Prostate gland (tissue), 2 donors: ENCODE measurements at regions not wholly inside any gene's neighbourhood (a gene's known extent, or its start where the extent isn't known, plus 50 kb on each side); places are given as distances from the start of the nearest gene placed in this dataset.

ENCODE experiments used
- DNase-seq: peaks from one replicate; pipeline ENCODE4 v3.0.0-alpha.2; 2019; ENCODE audit warnings: low spot score
- H3K27ac ChIP-seq, 2 donors: fragments of 200-600 bp; sonication (generic); 2 replicates each; pipeline ENCODE4 v1.5.1; 2017 to 2019
- H3K27me3 ChIP-seq: fragments of 200-600 bp; sonication (generic); replicated peaks from 2 replicates; pipeline ENCODE4 v1.5.1; 2019; ENCODE audit not compliant: insufficient read depth
- H3K36me3 ChIP-seq, 2 donors: fragments of 200-600 bp; sonication (generic); 1 replicate in 1 of 2; 2 replicates in 1 of 2; pipeline versions ENCODE4 v1.5.1 to v1.8.1; 2017 to 2019
- H3K4me1 ChIP-seq: fragments of 200-600 bp; sonication (generic); replicated peaks from 2 replicates; pipeline ENCODE4 v1.5.1; 2019
- H3K4me3 ChIP-seq, 2 donors: fragments of 200-600 bp; sonication (generic); 2 replicates each; pipeline ENCODE4 v1.5.1; 2017 to 2019
- H3K9me3 ChIP-seq: fragments of 200-600 bp; sonication (generic); 2 replicates; pipeline ENCODE4 v1.5.1; 2017
- POLR2A ChIP-seq: fragments of 450-650 bp; IDR thresholded peaks from one replicate; pipeline ENCODE4 v1.6.1; 2016; ENCODE audit warnings: antibody characterized with exemption, mild to moderate bottlenecking
- POLR2AphosphoS5 ChIP-seq: sonication (generic); formaldehyde crosslinking; IDR thresholded peaks from one replicate; pipeline ENCODE4 v1.6.1; 2017; ENCODE audit warnings: antibody characterized with exemption
- WGBS: methylation state at CpG from one replicate; pipeline ENCODE4 v1.1.5; 2018; 5-methylcytosine and 5-hydroxymethylcytosine counted together
- intact Hi-C: fragments of 100-400 bp; cut with DNase I; formaldehyde crosslinking; loops from one replicate; pipeline ENCODE4 v1.14.2; 2022
- TF ChIP-seq, protein P1 (sequence below), 4 experiments: fragments of 200-600 bp in 2 of 4; fragments of 450-650 bp in 2 of 4; sonication (generic) in 2 of 4; IDR thresholded peaks; 1 replicate in 3 of 4; 2 replicates in 1 of 4; pipeline ENCODE4 v1.5.1; 2016 to 2019; ENCODE audit warnings: antibody characterized with exemption in 4 of 4, mild to moderate bottlenecking in 2 of 4, moderate library complexity in 2 of 4

- Histone ChIP-seq H3K9me3 (no peaks in the 10 kb centered on the region), H3K27ac (no peak overlapping the region), H3K4me3 (no peak overlapping the region), H3K36me3 (no peaks in the 10 kb centered on the region), H3K4me1 (no peaks in the 10 kb centered on the region), H3K27me3 (no peaks in the 10 kb centered on the region)
- TF ChIP-seq POLR2A, result no peak
- TF ChIP-seq POLR2AphosphoS5, result no peak
- TF ChIP-seq, protein P1, sequence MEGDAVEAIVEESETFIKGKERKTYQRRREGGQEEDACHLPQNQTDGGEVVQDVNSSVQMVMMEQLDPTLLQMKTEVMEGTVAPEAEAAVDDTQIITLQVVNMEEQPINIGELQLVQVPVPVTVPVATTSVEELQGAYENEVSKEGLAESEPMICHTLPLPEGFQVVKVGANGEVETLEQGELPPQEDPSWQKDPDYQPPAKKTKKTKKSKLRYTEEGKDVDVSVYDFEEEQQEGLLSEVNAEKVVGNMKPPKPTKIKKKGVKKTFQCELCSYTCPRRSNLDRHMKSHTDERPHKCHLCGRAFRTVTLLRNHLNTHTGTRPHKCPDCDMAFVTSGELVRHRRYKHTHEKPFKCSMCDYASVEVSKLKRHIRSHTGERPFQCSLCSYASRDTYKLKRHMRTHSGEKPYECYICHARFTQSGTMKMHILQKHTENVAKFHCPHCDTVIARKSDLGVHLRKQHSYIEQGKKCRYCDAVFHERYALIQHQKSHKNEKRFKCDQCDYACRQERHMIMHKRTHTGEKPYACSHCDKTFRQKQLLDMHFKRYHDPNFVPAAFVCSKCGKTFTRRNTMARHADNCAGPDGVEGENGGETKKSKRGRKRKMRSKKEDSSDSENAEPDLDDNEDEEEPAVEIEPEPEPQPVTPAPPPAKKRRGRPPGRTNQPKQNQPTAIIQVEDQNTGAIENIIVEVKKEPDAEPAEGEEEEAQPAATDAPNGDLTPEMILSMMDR (IDR thresholded peaks at IDR 0.05), result no peak
- WGBS, result 71% methylated on average over 2 of the region's 2 CpGs
- DNase-seq, result no peak
- intact Hi-C loops, result no loop called here
Observed at GRCh38 chr2:192265751-192266150, 71.0 kb upstream of the TMEFF2 start.

DNA sequence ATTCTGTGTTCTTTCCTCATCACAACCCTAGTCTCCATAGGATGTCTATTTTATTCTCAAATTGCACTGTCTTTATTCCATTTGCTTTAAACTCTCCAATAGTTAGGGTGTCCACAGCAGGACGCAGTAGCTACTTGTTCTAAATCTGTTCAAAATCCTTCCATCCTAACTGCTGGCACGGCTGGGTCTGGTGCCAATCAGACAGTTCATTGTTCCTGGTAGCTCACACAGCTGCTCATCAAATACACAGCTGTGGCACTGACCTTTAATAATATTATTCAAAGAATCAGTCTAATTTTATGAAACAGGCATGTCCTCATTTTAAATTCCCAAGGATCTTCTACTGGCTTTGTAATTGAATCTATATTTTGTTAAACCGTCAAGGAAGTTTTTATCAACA lies 59.7 kb upstream of the TMEFF2 start:
- H3K36me3 ChIP-seq, result no peaks in the 10 kb centered on the region
- H3K27ac ChIP-seq, result no peak overlapping the region
- no peak for DNase-seq
- intact Hi-C loops, result no loop called here
- H3K9me3 ChIP-seq, result no peaks in the 10 kb centered on the region
- H3K4me1 ChIP-seq, result no peaks in the 10 kb centered on the region
- TF ChIP-seq, protein P1 (IDR thresholded peaks at IDR 0.05), result no peak
- TF ChIP-seq POLR2AphosphoS5, result no peak
- 72% methylated on average over 3 of the region's 3 CpGs for WGBS
- H3K4me3 ChIP-seq, result no peak overlapping the region
- no peaks in the 10 kb centered on the region for H3K27me3 ChIP-seq

DNA sequence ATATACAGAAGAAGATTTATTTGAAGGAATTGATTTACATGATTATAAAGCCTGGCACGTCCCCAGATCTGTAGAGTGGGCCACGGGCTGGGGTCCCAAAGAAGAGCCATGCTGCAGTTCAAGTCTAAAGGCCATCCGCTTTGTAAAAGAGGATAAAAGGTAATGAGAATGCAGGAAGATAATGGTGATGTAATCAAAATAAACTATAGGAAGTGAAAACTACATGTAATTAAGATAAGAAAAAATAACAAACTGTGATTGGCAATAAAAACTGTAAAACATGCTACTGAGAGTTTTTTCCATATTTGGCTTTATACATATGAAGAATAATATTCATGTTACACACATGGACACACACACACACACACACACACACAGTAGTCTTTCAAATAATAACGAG lies 59.0 kb upstream of the TMEFF2 start:
- no peaks in the 10 kb centered on the region for H3K36me3 ChIP-seq
- H3K4me3 ChIP-seq, result no peak overlapping the region
- intact Hi-C loops, result no loop called here
- H3K4me1 ChIP-seq, result no peaks in the 10 kb centered on the region
- no peak for TF ChIP-seq POLR2AphosphoS5
- no peak for TF ChIP-seq POLR2A
- TF ChIP-seq, protein P1 (IDR thresholded peaks at IDR 0.05), result no peak
- no peak overlapping the region for H3K27ac ChIP-seq
- 73% methylated on average over 4 of the region's 4 CpGs for WGBS
- H3K27me3 ChIP-seq, result no peaks in the 10 kb centered on the region
- no peaks in the 10 kb centered on the region for H3K9me3 ChIP-seq
- no peak for DNase-seq

GRCh38 chr2:192250961-192251360 lies 56.2 kb upstream of the TMEFF2 start:
- Histone ChIP-seq H3K36me3 (no peaks in the 10 kb centered on the region), H3K9me3 (no peaks in the 10 kb centered on the region), H3K27ac (no peak overlapping the region), H3K27me3 (no peaks in the 10 kb centered on the region), H3K4me1 (no peaks in the 10 kb centered on the region), H3K4me3 (no peak overlapping the region)
- DNase-seq, result no peak
- intact Hi-C loops, result no loop called here
- TF ChIP-seq, protein P1 (IDR thresholded peaks at IDR 0.05), result no peak
- TF ChIP-seq POLR2A (no peak), POLR2AphosphoS5 (no peak)

DNA sequence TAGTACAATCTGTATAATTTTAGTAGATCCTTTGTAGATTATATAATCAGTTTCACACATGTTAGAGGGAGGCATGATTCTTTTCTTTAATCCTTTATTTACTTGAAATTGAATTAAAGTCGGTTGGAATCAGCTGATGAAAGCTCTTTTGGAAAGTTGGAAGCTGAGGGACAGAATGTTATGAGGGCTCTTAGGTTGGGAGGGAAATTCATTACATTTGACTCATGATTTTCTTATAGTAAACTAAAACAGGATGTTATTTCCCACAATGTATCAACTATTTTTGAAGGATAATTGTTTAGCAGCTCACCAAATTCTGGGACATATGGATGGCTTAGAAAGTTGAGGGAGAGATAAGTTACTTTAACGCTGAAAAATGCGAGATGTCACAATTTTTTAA lies 52.7 kb upstream of the TMEFF2 start:
- Histone ChIP-seq H3K4me1 (no peaks in the 10 kb centered on the region), H3K27me3 (no peaks in the 10 kb centered on the region), H3K36me3 (no peaks in the 10 kb centered on the region), H3K27ac (no peak overlapping the region), H3K9me3 (no peaks in the 10 kb centered on the region), H3K4me3 (no peak overlapping the region)
- intact Hi-C loops, result no loop called here
- no peak for DNase-seq
- WGBS, result 90% methylated on average over 3 of the region's 3 CpGs
- TF ChIP-seq, protein P1 (IDR thresholded peaks at IDR 0.05), result no peak
- no peak for TF ChIP-seq POLR2A
